A549 (cell line): ENCODE measurements at regions not wholly inside any gene's neighbourhood (a gene's known extent, or its start where the extent isn't known, plus 50 kb on each side); places are given as distances from the start of the nearest gene placed in this dataset.

Experiments used
- CBX2 ChIP-seq: fragments of 200-600 bp; sonication (generic); IDR thresholded peaks from 2 replicates; pipeline ENCODE4 v1.6.1; 2016; ENCODE audit warnings: low read depth, mild to moderate bottlenecking, borderline replicate concordance
- CHD2 ChIP-seq: fragments of 150-350 bp; IDR thresholded peaks from 2 replicates; pipeline ENCODE4 v1.6.1; 2014; ENCODE audit warnings: low read length; ENCODE audit not compliant: partially characterized antibody
- EHMT2 ChIP-seq: fragments of 200-600 bp; sonication (generic); IDR thresholded peaks from 2 replicates; pipeline ENCODE4 v1.6.1; 2016; ENCODE audit warnings: antibody characterized with exemption, low read depth, mild to moderate bottlenecking, moderate library complexity
- EP300 ChIP-seq, 2 experiments: fragments of >200 bp; sonication (Bioruptor Twin); formaldehyde crosslinking; IDR thresholded peaks; 2 replicates in 1 of 2; 3 replicates in 1 of 2; pipeline ENCODE4 v1.6.1; 2016 to 2017
- NR3C1 ChIP-seq: fragments of >200 bp; sonication (Bioruptor Twin); formaldehyde crosslinking; IDR thresholded peaks from 3 replicates; pipeline ENCODE4 v1.6.1; 2017
- POLR2A ChIP-seq: IDR thresholded peaks from 2 replicates; pipeline ENCODE4 v1.6.1; 2012; ENCODE audit warnings: mild to moderate bottlenecking, low read length
- RCOR1 ChIP-seq: fragments of 150-350 bp; IDR thresholded peaks from 2 replicates; pipeline ENCODE4 v1.6.1; 2014; ENCODE audit warnings: antibody characterized with exemption, low read length, low read depth
- TF ChIP-seq, protein P1 (sequence below): fragments of >200 bp; sonication (Bioruptor Twin); formaldehyde crosslinking; IDR thresholded peaks from 3 replicates; pipeline ENCODE4 v1.5.1; 2016
- TF ChIP-seq, protein P2 (sequence below): fragments of 450-650 bp; IDR thresholded peaks from 2 replicates; pipeline ENCODE4 v1.6.1; 2014; ENCODE audit warnings: antibody characterized with exemption
- TF ChIP-seq, protein P3 (sequence below): fragments of 200-600 bp; sonication (generic); IDR thresholded peaks from 2 replicates; pipeline ENCODE4 v1.6.1; 2016; ENCODE audit warnings: antibody characterized with exemption, mild to moderate bottlenecking, moderate library complexity

DNA sequence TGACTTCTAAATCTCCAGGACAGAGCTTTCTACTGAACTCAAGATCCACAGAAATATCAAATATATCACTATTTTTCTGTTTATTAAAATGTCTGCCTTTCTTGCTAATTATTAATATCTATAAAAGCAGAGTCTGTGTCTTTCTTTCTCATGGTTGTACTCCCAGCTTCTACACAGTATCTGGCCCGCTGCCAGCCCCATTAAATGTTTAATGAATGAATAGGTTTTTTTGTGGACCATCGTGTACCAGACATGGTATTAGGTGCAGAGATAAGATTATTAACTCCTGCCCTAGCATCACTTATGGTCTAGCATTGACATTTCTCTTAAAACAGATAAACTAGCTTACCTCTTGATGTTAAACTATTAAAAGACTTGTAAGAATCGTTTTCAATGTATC, 111.4 kb upstream of the RBMS3 start:
- TF ChIP-seq, protein P1, sequence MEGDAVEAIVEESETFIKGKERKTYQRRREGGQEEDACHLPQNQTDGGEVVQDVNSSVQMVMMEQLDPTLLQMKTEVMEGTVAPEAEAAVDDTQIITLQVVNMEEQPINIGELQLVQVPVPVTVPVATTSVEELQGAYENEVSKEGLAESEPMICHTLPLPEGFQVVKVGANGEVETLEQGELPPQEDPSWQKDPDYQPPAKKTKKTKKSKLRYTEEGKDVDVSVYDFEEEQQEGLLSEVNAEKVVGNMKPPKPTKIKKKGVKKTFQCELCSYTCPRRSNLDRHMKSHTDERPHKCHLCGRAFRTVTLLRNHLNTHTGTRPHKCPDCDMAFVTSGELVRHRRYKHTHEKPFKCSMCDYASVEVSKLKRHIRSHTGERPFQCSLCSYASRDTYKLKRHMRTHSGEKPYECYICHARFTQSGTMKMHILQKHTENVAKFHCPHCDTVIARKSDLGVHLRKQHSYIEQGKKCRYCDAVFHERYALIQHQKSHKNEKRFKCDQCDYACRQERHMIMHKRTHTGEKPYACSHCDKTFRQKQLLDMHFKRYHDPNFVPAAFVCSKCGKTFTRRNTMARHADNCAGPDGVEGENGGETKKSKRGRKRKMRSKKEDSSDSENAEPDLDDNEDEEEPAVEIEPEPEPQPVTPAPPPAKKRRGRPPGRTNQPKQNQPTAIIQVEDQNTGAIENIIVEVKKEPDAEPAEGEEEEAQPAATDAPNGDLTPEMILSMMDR, result no peak
- no peak for TF ChIP-seq NR3C1
- no peak for TF ChIP-seq RCOR1
- TF ChIP-seq POLR2A, result no peak
- TF ChIP-seq CBX2, result no peak
- TF ChIP-seq, protein P2, sequence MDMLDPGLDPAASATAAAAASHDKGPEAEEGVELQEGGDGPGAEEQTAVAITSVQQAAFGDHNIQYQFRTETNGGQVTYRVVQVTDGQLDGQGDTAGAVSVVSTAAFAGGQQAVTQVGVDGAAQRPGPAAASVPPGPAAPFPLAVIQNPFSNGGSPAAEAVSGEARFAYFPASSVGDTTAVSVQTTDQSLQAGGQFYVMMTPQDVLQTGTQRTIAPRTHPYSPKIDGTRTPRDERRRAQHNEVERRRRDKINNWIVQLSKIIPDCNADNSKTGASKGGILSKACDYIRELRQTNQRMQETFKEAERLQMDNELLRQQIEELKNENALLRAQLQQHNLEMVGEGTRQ, result no peak
- no peak for TF ChIP-seq EP300 (IDR thresholded peaks at IDR 0.05)
- TF ChIP-seq, protein P3, sequence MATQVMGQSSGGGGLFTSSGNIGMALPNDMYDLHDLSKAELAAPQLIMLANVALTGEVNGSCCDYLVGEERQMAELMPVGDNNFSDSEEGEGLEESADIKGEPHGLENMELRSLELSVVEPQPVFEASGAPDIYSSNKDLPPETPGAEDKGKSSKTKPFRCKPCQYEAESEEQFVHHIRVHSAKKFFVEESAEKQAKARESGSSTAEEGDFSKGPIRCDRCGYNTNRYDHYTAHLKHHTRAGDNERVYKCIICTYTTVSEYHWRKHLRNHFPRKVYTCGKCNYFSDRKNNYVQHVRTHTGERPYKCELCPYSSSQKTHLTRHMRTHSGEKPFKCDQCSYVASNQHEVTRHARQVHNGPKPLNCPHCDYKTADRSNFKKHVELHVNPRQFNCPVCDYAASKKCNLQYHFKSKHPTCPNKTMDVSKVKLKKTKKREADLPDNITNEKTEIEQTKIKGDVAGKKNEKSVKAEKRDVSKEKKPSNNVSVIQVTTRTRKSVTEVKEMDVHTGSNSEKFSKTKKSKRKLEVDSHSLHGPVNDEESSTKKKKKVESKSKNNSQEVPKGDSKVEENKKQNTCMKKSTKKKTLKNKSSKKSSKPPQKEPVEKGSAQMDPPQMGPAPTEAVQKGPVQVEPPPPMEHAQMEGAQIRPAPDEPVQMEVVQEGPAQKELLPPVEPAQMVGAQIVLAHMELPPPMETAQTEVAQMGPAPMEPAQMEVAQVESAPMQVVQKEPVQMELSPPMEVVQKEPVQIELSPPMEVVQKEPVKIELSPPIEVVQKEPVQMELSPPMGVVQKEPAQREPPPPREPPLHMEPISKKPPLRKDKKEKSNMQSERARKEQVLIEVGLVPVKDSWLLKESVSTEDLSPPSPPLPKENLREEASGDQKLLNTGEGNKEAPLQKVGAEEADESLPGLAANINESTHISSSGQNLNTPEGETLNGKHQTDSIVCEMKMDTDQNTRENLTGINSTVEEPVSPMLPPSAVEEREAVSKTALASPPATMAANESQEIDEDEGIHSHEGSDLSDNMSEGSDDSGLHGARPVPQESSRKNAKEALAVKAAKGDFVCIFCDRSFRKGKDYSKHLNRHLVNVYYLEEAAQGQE, result no peak
- no peak for TF ChIP-seq EHMT2
- TF ChIP-seq CHD2, result no peak
